IMR-90 (cell line): ENCODE measurements at regions not wholly inside any gene's neighbourhood (a gene's known extent, or its start where the extent isn't known, plus 50 kb on each side); places are given as distances from the start of the nearest gene placed in this dataset.

Experiments
- ATAC-seq: fragments of 200-7000 bp; cut with Tn5 transposase; 2 replicates; pipeline ENCODE4 v1.9.1; 2020; ENCODE audit warnings: low read depth, mild to moderate bottlenecking, moderate library complexity
- BruUV-seq: library from RNA; stranded (reverse); fragments of 400-500 nt; replicated peaks from 2 replicates; lab custom pipeline; 2021; lab: Mats Ljungman, UMichigan
- CTCF ChIA-PET: fragments of 300-600 bp; formaldehyde crosslinking; extraction: SDS; loops from one replicate; lab custom pipeline; 2021; ENCODE audit warnings: antibody characterized with exemption; lab: Yijun Ruan, JAX
- POLR2A ChIA-PET: fragments of 300-600 bp; sonication (Branson Sonifier 250); formaldehyde crosslinking; loops from one replicate; lab custom pipeline; 2022; ENCODE audit warnings: antibody characterized with exemption; ENCODE audit not compliant: unreplicated experiment; lab: Charles Lee
- DNase-seq: peaks from one replicate; pipeline ENCODE4 v3.0.0; 2013
- H2AFZ ChIP-seq: replicated peaks from 2 replicates; pipeline ENCODE3; 2013; ENCODE audit warnings: low read length, mild to moderate bottlenecking; ENCODE audit not compliant: poor library complexity
- H2AK5ac ChIP-seq: 2 replicates; pipeline ENCODE4 v1.6.1; 2013; ENCODE audit warnings: low read depth, low read length, inconsistent platforms
- H2AK9ac ChIP-seq: replicated peaks from 2 replicates; pipeline ENCODE3; 2013; ENCODE audit warnings: mild to moderate bottlenecking, low read depth, low read length, moderate library complexity; ENCODE audit not compliant: poor library complexity
- H2BK120ac ChIP-seq: 2 replicates; pipeline ENCODE4 v1.6.1; 2013; ENCODE audit warnings: low read depth, low read length, inconsistent platforms
- H2BK15ac ChIP-seq: 3 replicates; pipeline ENCODE4 v1.6.1; 2013; ENCODE audit warnings: low read depth, low read length, inconsistent platforms
- H2BK20ac ChIP-seq: 2 replicates; pipeline ENCODE4 v1.6.1; 2013; ENCODE audit warnings: low read depth, mild to moderate bottlenecking, inconsistent platforms, low read length, moderate library complexity
- H2BK5ac ChIP-seq: 2 replicates; pipeline ENCODE4 v1.6.1; 2013; ENCODE audit warnings: mild to moderate bottlenecking, low read depth, low read length, inconsistent platforms; ENCODE audit not compliant: poor library complexity, severe bottlenecking
- H3K14ac ChIP-seq: replicated peaks from 2 replicates; pipeline ENCODE4 v1.6.1; 2013; ENCODE audit warnings: low read depth, low read length, inconsistent platforms
- H3K18ac ChIP-seq: 2 replicates; pipeline ENCODE4 v1.6.1; 2013; ENCODE audit warnings: low read depth, low read length, control low read depth
- H3K23ac ChIP-seq: 2 replicates; pipeline ENCODE4 v1.6.1; 2013; ENCODE audit warnings: low read depth, low read length, inconsistent platforms
- H3K27ac ChIP-seq: 2 replicates; pipeline ENCODE4 v1.5.1; 2013; ENCODE audit warnings: mild to moderate bottlenecking, control low read depth, low read length; ENCODE audit not compliant: insufficient read depth
- H3K27me3 ChIP-seq: 2 replicates; pipeline ENCODE4 v1.6.1; 2013; ENCODE audit warnings: low read length; ENCODE audit not compliant: control insufficient read depth, insufficient read depth
- H3K36me3 ChIP-seq: 2 replicates; pipeline ENCODE4 v1.6.1; 2013; ENCODE audit warnings: low read length, mixed read lengths; ENCODE audit not compliant: control insufficient read depth, insufficient read depth
- H3K4ac ChIP-seq: 2 replicates; pipeline ENCODE4 v1.6.1; 2013; ENCODE audit warnings: low read depth, low read length, inconsistent platforms
- H3K4me1 ChIP-seq: 2 replicates; pipeline ENCODE4 v1.6.1; 2013; ENCODE audit warnings: low read length, mixed read lengths; ENCODE audit not compliant: control insufficient read depth, insufficient read depth
- H3K4me2 ChIP-seq: 2 replicates; pipeline ENCODE4 v1.6.1; 2013; ENCODE audit warnings: low read depth, mild to moderate bottlenecking, control low read depth, low read length, moderate library complexity
- H3K4me3 ChIP-seq: 2 replicates; pipeline ENCODE4 v1.5.1; 2013; ENCODE audit warnings: low read depth, mild to moderate bottlenecking, control low read depth, low read length, moderate library complexity; ENCODE audit not compliant: insufficient read depth
- H3K56ac ChIP-seq: 2 replicates; pipeline ENCODE4 v1.6.1; 2013; ENCODE audit warnings: low read length, inconsistent platforms; ENCODE audit not compliant: insufficient read depth; ENCODE audit errors: extremely low read depth
- H3K79me1 ChIP-seq, 2 experiments: 2 replicates each; pipeline ENCODE4 v1.6.1; 2013; ENCODE audit warnings: low read length in 2 of 2, inconsistent platforms in 1 of 2, low read depth in 1 of 2
- H3K9ac ChIP-seq: 2 replicates; pipeline ENCODE4 v1.6.1; 2013; ENCODE audit warnings: low read depth, low read length, control low read depth
- H3K9me1 ChIP-seq: 2 replicates; pipeline ENCODE4 v1.6.1; 2013; ENCODE audit warnings: low read length, inconsistent platforms; ENCODE audit not compliant: insufficient read depth
- H3K9me3 ChIP-seq: 2 replicates; pipeline ENCODE4 v1.6.1; 2013; ENCODE audit warnings: low read length; ENCODE audit not compliant: control insufficient read depth, insufficient read depth
- H4K20me1 ChIP-seq: 2 replicates; pipeline ENCODE4 v1.6.1; 2013; ENCODE audit warnings: low read length, inconsistent platforms; ENCODE audit not compliant: insufficient read depth
- H4K5ac ChIP-seq: 2 replicates; pipeline ENCODE4 v1.6.1; 2013; ENCODE audit warnings: mild to moderate bottlenecking, low read depth, low read length, control low read depth
- H4K8ac ChIP-seq, 2 experiments: 2 replicates each; pipeline ENCODE4 v1.6.1; 2013; ENCODE audit warnings: low read depth in 2 of 2, low read length in 2 of 2, control low read depth in 1 of 2, inconsistent platforms in 1 of 2
- H4K91ac ChIP-seq: 2 replicates; pipeline ENCODE4 v1.6.1; 2013; ENCODE audit warnings: low read depth, low read length, inconsistent platforms; ENCODE audit not compliant: insufficient read depth
- BHLHE40 ChIP-seq: fragments of 150-350 bp; IDR thresholded peaks from 2 replicates; pipeline ENCODE4 v1.6.1; 2016; ENCODE audit warnings: mild to moderate bottlenecking, low read depth, low read length
- CEBPB ChIP-seq: IDR thresholded peaks from 2 replicates; pipeline ENCODE4 v1.6.1; 2012; ENCODE audit warnings: low read depth, low read length, improper control_type of control experiment
- CHD1 ChIP-seq: IDR thresholded peaks from 2 replicates; pipeline ENCODE4 v1.6.1; 2012; ENCODE audit warnings: low read depth, low read length, improper control_type of control experiment
- MXI1 ChIP-seq: IDR thresholded peaks from 2 replicates; pipeline ENCODE4 v1.6.1; 2012; ENCODE audit warnings: low read depth, mild to moderate bottlenecking, low read length, moderate library complexity, borderline replicate concordance
- POLR2A ChIP-seq: IDR thresholded peaks from 2 replicates; pipeline ENCODE4 v1.6.1; 2012; ENCODE audit warnings: mild to moderate bottlenecking, low read depth, low read length
- RFX5 ChIP-seq: IDR thresholded peaks from 2 replicates; pipeline ENCODE4 v1.8.0; 2012; ENCODE audit warnings: low read depth, mild to moderate bottlenecking, low read length, moderate library complexity
- SMC3 ChIP-seq: fragments of 150-350 bp; IDR thresholded peaks from 2 replicates; pipeline ENCODE4 v1.6.1; 2016; ENCODE audit warnings: low read depth, mild to moderate bottlenecking, antibody characterized with exemption, low read length, moderate library complexity
- WGBS, 2 experiments: methylation state at CpG; one replicate each; pipeline versions ENCODE4 v1.1.5 to v1.1.7; 2013; ENCODE audit warnings: missing lambda C conversion rate in 2 of 2; ENCODE audit not compliant: insufficient read length in 1 of 2; ENCODE audit errors: extremely low coverage in 2 of 2; 5-methylcytosine and 5-hydroxymethylcytosine counted together
- dilution Hi-C: fragments of 300-500 bp; cut with HindIII; formaldehyde crosslinking; loops from one replicate; pipeline ENCODE4 v1.14.3; 2018; ENCODE audit warnings: low sequenced_read_pairs; ENCODE audit not compliant: unreplicated experiment
- in situ Hi-C: fragments of 300-500 bp; cut with MboI; formaldehyde crosslinking; loops from 3 replicates; pipeline ENCODE4 v1.14.3; 2019; ENCODE audit warnings: low sequenced_read_pairs, inconsistent platforms, mixed read lengths
- intact Hi-C: fragments of 100-400 bp; cut with micrococcal nuclease; formaldehyde crosslinking; loops from 2 replicates; pipeline ENCODE4 v1.10.0; 2022

GRCh38 chr2:226634943-226635604, 164.5 kb downstream of the IRS1 start:
- no peaks in the 10 kb centered on the region for H3K27me3 ChIP-seq
- H3K18ac ChIP-seq: no peak overlapping the region
- H3K4ac ChIP-seq: no peak overlapping the region
- H3K23ac ChIP-seq: no peak overlapping the region
- no peak overlapping the region for H2AK5ac ChIP-seq
- H3K9me1 ChIP-seq: peaks cover 7% of the 10 kb centered on the region; the same call in 1 of the 2 replicates
- no peak overlapping the region for H3K56ac ChIP-seq
- in situ Hi-C loops: no loop called here
- intact Hi-C loops: no loop called here
- no peak overlapping the region for H3K14ac ChIP-seq
- no peak overlapping the region for H3K9ac ChIP-seq
- H2BK120ac ChIP-seq: no peak overlapping the region
- no peak for DNase-seq
- H3K4me1 ChIP-seq: peaks cover 2% of the 10 kb centered on the region
- no peak overlapping the region for H2BK20ac ChIP-seq
- H4K20me1 ChIP-seq: no peaks in the 10 kb centered on the region
- dilution Hi-C loops: no loop called here
- H3K9me3 ChIP-seq: no peaks in the 10 kb centered on the region
- no peaks in the 10 kb centered on the region for H3K36me3 ChIP-seq
- H2BK15ac ChIP-seq: no peak overlapping the region
- TF ChIP-seq SMC3 (no peak), BHLHE40 (no peak), POLR2A (no peak), CEBPB (no peak), CHD1 (no peak), MXI1 (no peak), RFX5 (no peak)
- no peak overlapping the region for H3K4me2 ChIP-seq
- no peak overlapping the region for H2AK9ac ChIP-seq
- H3K27ac ChIP-seq: no peak overlapping the region
- no peak overlapping the region for H2BK5ac ChIP-seq
- H3K79me1 ChIP-seq: no peaks in the 10 kb centered on the region
- ATAC-seq: no peak
- no TSS peak for BruUV-seq
- no peak overlapping the region for H2AFZ ChIP-seq
- no peak overlapping the region for H4K91ac ChIP-seq
- H4K5ac ChIP-seq: no peak overlapping the region
- WGBS, 2 experiments: no CpG with 5 or more reads among the region's 4 CpGs
- no peak overlapping the region for H3K4me3 ChIP-seq
- ChIA-PET POLR2A (no interaction called here), CTCF (no interaction called here)
- no peak overlapping the region for H4K8ac ChIP-seq
